AG04449 (cell line): ENCODE measurements at regions not wholly inside any gene's neighbourhood (a gene's known extent, or its start where the extent isn't known, plus 50 kb on each side); places are given as distances from the start of the nearest gene placed in this dataset.
A peak's percentile ranks its signal among the peaks of the same experiment; 100 is the strongest.

Experiments used
- CTCF ChIA-PET: fragments of 350-600 bp; formaldehyde crosslinking; extraction: SDS; loops from one replicate; lab custom pipeline; 2021; ENCODE audit warnings: antibody characterized with exemption; lab: Yijun Ruan, JAX
- POLR2A ChIA-PET: fragments of 400-600, 350-600 bp; formaldehyde crosslinking; extraction: SDS; loops from one replicate; lab custom pipeline; 2020; ENCODE audit warnings: antibody characterized with exemption, inconsistent platforms; lab: Yijun Ruan, JAX
- DNase-seq: peaks from one replicate; pipeline ENCODE4 v3.0.0-alpha.2; 2010; ENCODE audit warnings: low read depth, low spot score
- H3K4me3 ChIP-seq: 2 replicates; pipeline ENCODE4 v1.5.1; 2011; ENCODE audit warnings: low read depth, mild to moderate bottlenecking, control low read depth, low read length
- CTCF ChIP-seq: IDR thresholded peaks from one replicate; pipeline ENCODE4 v1.5.1; 2011; ENCODE audit warnings: mild to moderate bottlenecking, moderate library complexity, low read length, control low read depth, inconsistent platforms; ENCODE audit not compliant: insufficient read depth; ENCODE audit errors: missing control alignments

- ChIA-PET CTCF (no interaction called here), POLR2A (no interaction called here)
- DNase-seq: no peak
- TF ChIP-seq CTCF: no peak
- H3K4me3 ChIP-seq: no peak overlapping the region
These were observed 126.5 kb upstream of the THBS1 start for GRCh38 chr15:39454189-39454986.

GRCh38 chr15:39455471-39455991 is 125.3 kb upstream of the THBS1 start:
- DNase-seq: peak; percentile 56
- no peak for TF ChIP-seq CTCF
- ChIA-PET POLR2A (interaction anchor here (0.6 kb wide), 1 partner anchor 125 kb away, joined by 3 read pairs; the partner anchor contains the start of gene THBS1), CTCF (interaction anchor here (0.7 to 1.3 kb wide), 2 partner anchors 10 to 284 kb away, joined by 3 read pairs; no protein-coding TSS in a partner anchor)
- no peak overlapping the region for H3K4me3 ChIP-seq

GRCh38 chr15:39456159-39456558 is 124.7 kb upstream of the THBS1 start:
- DNase-seq: no peak
- CTCF ChIA-PET: interaction anchor here (0.7 to 1.3 kb wide), 2 partner anchors 9 to 284 kb away, joined by 3 read pairs; no protein-coding TSS in a partner anchor
- H3K4me3 ChIP-seq: no peak overlapping the region
- TF ChIP-seq CTCF: no peak
- POLR2A ChIA-PET: interaction anchor here (0.6 kb wide), 1 partner anchor 124 kb away, joined by 3 read pairs; the partner anchor contains the start of gene THBS1

GRCh38 chr15:39456582-39457330 is 124.1 kb upstream of the THBS1 start:
- H3K4me3 ChIP-seq: no peak overlapping the region
- CTCF ChIA-PET: interaction anchor here (1.3 kb wide), 1 partner anchor 285 kb away, joined by 3 read pairs; no protein-coding TSS in a partner anchor
- POLR2A ChIA-PET: interaction anchor here (1.5 kb wide), 1 partner anchor 124 kb away, joined by 3 read pairs; the partner anchor contains the start of gene THBS1
- no peak for DNase-seq
- no peak for TF ChIP-seq CTCF

- ChIA-PET CTCF (no interaction called here), POLR2A (interaction anchor here (1.5 kb wide), 1 partner anchor 122 kb away, joined by 3 read pairs; the partner anchor contains the start of gene THBS1)
- TF ChIP-seq CTCF: no peak
- H3K4me3 ChIP-seq: no peak overlapping the region
- no peak for DNase-seq
These were observed 122.7 kb upstream of the THBS1 start for GRCh38 chr15:39458131-39458530.

- no peak for DNase-seq
- no peak overlapping the region for H3K4me3 ChIP-seq
- ChIA-PET POLR2A (no interaction called here), CTCF (no interaction called here)
- TF ChIP-seq CTCF: no peak
These were observed 121.3 kb upstream of the THBS1 start for GRCh38 chr15:39459548-39459947.
